RWPE1 (cell line): ENCODE measurements at regions not wholly inside any gene's neighbourhood (a gene's known extent, or its start where the extent isn't known, plus 50 kb on each side); places are given as distances from the start of the nearest gene placed in this dataset.

Experiments used
- CTCF ChIA-PET: fragments of 350-600 bp; sonication (Branson Sonifier 250); formaldehyde crosslinking; extraction: SDS; loops from one replicate; lab custom pipeline; 2021; lab: Yijun Ruan, JAX
- POLR2A ChIA-PET: fragments of 400-600 bp; formaldehyde crosslinking; extraction: SDS; loops from one replicate; lab custom pipeline; 2020; ENCODE audit warnings: antibody characterized with exemption; ENCODE audit not compliant: low non-redundant PET; lab: Yijun Ruan, JAX
- DNase-seq: peaks from one replicate; pipeline ENCODE4 v3.0.0; 2012; ENCODE audit warnings: low spot score
- H3K27ac ChIP-seq: fragments of 450-650 bp; 2 replicates; pipeline ENCODE4 v1.5.1; 2017
- TF ChIP-seq, protein P1 (sequence below): fragments of 450-650 bp; conservative IDR thresholded peaks from 2 replicates; pipeline ENCODE4 v1.5.1; 2017; ENCODE audit warnings: low read depth, mild to moderate bottlenecking

DNA sequence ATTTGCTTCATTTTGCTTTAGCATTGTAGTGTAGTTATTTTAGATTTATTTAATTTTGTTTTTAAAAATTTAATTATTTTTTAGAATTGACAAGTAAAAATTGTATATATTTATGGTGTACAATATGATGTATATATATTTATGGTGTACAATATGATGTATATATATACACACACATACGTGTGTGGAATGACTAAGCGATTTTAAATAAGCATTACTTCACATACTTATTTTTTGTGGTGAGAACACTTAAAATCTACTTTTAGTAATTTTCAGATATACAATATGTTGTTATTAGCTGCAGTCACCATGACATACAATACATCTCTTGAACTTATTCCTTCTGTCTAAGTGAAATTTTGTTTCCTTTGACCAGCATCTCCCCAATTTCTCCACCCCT lies 172.9 kb downstream of the SPRY1 start:
- ChIA-PET POLR2A (no interaction called here), CTCF (interaction anchor here (0.7 kb wide), 1 partner anchor 255 kb away, joined by 3 read pairs; no protein-coding TSS in a partner anchor)
- no peak for DNase-seq
- H3K27ac ChIP-seq = no peak overlapping the region
- TF ChIP-seq, protein P1, sequence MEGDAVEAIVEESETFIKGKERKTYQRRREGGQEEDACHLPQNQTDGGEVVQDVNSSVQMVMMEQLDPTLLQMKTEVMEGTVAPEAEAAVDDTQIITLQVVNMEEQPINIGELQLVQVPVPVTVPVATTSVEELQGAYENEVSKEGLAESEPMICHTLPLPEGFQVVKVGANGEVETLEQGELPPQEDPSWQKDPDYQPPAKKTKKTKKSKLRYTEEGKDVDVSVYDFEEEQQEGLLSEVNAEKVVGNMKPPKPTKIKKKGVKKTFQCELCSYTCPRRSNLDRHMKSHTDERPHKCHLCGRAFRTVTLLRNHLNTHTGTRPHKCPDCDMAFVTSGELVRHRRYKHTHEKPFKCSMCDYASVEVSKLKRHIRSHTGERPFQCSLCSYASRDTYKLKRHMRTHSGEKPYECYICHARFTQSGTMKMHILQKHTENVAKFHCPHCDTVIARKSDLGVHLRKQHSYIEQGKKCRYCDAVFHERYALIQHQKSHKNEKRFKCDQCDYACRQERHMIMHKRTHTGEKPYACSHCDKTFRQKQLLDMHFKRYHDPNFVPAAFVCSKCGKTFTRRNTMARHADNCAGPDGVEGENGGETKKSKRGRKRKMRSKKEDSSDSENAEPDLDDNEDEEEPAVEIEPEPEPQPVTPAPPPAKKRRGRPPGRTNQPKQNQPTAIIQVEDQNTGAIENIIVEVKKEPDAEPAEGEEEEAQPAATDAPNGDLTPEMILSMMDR = no peak

DNA sequence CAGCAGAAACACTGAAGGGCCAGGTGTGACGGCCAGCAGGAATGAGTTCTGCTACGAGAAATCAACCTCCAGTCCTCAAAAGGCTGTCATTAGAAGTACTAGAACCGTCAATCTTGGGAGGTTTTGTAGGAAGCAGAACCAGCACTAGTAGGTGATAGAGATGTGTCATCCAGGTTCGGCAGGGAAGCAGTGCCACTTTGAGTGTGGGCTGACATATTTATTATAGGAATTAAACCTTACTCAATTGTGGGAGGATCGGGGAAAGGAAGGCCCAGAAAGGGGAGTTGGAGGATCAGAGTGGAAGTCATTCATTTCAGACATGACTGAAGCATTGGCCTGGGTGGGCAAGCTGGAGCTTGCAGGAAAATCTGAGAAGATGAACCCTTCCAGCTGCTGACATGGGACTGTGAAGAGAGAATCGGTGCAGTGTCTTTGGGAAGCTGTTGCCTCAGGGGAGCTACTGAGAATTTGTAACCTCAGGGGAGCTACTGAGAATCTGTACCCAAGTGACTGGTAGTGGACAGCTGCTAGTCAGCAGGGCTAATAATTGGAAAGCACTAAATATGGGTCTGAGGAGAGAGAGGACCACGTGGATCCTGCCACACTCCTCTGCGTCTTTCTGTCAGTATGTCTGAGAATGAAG lies 177.4 kb downstream of the SPRY1 start:
- no peak overlapping the region for H3K27ac ChIP-seq
- CTCF ChIA-PET = no interaction called here
- DNase-seq = no peak
- TF ChIP-seq, protein P1 = no peak
- POLR2A ChIA-PET = no interaction called here

DNA sequence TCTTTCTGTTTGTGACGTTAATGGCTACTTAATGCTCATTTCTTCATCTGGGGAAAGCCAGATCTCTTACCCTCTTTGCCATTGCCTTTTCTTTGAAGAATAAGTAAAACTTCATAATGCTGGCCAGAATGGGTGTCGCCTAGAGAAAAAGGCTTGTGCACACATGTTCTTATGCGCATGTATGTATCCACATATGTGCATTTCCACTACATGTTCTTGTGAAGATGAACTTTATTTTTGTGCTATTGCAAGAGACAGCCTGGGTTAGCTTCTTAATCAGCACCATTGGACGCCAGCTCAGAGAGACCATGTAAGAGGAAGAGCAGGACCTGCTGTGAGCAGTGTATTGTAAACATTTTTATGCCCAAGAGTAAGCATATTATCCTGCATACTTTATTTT lies 178.7 kb downstream of the SPRY1 start:
- DNase-seq = no peak
- no peak overlapping the region for H3K27ac ChIP-seq
- CTCF ChIA-PET = no interaction called here
- POLR2A ChIA-PET = no interaction called here
- TF ChIP-seq, protein P1 = no peak

DNA sequence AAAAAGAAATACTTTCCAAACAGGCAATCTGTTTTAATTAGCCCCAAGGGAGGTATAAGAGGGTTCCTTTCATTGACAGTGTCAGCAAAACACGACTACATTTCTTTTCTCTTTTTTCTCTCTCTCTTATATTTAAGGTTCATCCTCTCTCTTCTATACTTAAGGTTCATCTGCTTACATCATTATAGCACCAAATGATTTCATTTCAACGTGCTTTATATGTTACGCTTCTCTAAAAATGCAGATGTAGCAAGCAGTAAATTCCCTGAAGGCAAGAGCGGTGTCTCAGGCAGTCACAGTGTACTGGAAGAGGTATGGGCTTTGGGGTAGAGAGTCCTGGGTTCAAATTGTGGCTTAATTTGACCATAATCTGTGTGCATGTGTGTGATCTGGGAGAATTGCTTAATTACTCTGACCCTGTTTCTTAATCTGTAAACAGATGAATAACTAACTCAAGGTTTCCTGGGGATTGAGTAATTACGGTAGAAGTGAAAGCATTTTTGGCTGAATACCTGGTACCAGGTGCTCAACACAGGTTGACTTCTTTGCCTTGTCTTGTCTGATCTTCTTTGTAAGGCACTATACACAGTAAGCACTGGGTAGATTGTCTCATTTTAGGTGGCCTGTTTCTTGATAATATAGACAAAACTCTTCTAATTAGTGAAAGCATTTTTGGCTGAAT lies 180.8 kb downstream of the SPRY1 start:
- POLR2A ChIA-PET = no interaction called here
- CTCF ChIA-PET = no interaction called here
- DNase-seq = no peak
- H3K27ac ChIP-seq = no peak overlapping the region
- TF ChIP-seq, protein P1 = no peak

DNA sequence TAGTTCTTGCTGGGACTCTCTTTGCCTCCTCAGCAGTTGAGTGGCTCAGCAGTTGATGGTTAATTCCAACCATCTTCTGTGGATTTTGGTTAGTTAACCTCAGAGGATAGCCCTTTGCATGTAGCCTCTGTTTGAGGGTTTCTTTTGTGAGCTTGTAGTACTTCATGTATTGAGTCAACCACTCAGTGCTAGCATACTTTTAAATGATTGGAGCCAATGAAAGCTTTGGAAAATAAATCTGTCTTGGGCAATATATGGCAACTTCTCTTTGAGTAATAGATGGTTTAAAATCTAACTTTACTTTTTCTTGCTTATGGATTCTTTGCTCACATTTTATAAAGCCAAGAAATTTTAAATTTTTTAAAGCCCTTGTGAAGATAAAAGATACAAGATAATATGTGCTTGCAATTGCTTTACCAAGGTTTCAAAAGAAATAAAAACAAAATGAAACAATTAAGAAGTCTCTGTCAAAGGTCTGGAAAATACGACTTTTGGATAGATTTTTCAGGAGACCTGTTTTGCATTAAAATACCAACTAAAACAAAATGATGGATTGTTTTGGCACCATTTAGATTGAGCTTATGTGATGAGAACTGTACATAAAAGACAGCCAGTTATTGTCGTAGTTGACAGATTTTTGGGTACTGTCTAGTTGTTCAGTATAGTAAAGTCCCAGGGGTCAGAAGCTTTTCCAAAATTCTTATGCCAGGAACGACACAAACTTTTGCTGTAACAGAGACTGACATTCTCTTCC lies 181.9 kb downstream of the SPRY1 start:
- ChIA-PET CTCF (interaction anchor here (0.7 kb wide), 1 partner anchor 161 kb away, joined by 3 read pairs; no protein-coding TSS in a partner anchor), POLR2A (no interaction called here)
- no peak for DNase-seq
- no peak overlapping the region for H3K27ac ChIP-seq
- TF ChIP-seq, protein P1 = no peak

DNA sequence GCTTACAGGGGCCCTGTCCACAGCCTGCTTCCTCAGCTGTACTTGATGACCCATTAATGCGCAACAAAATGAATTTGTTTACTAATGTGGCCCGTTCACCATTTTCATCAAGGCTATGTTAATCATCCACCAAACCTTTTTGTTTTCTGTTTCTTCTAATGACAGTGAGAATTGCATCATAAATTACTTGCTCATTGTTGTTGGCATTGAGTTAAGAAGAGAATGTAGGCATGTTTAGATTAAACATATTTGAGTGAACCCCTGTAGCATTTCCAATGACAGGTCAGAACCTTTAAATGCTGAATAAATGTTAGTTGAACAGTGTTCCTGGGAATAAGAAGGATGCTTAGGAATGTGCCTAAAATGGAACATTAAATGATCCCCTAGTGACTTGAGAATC lies 183.4 kb downstream of the SPRY1 start:
- TF ChIP-seq, protein P1 = no peak
- no peak for DNase-seq
- no peak overlapping the region for H3K27ac ChIP-seq
- ChIA-PET CTCF (interaction anchor here (0.6 kb wide), 1 partner anchor 331 kb away, joined by 5 read pairs; no protein-coding TSS in a partner anchor), POLR2A (no interaction called here)
